Ishikawa (cell line): ENCODE measurements at regions not wholly inside any gene's neighbourhood (a gene's known extent, or its start where the extent isn't known, plus 50 kb on each side); places are given as distances from the start of the nearest gene placed in this dataset.

ENCODE experiments used
- CEBPB ChIP-seq: IDR thresholded peaks from 2 replicates; pipeline ENCODE4 v1.6.1; 2012
- CREB1 ChIP-seq: IDR thresholded peaks from 2 replicates; pipeline ENCODE4 v1.6.1; 2012; ENCODE audit warnings: low read depth
- EGR1 ChIP-seq: IDR thresholded peaks from 2 replicates; pipeline ENCODE4 v1.6.1; 2012
- EP300 ChIP-seq: IDR thresholded peaks from 2 replicates; pipeline ENCODE4 v1.6.1; 2012; ENCODE audit warnings: borderline replicate concordance
- RAD21 ChIP-seq: IDR thresholded peaks from 2 replicates; pipeline ENCODE4 v1.6.1; 2012; ENCODE audit warnings: low read depth
- TAF1 ChIP-seq: IDR thresholded peaks from 2 replicates; pipeline ENCODE4 v1.6.1; 2012; ENCODE audit warnings: low read depth, mild to moderate bottlenecking
- USF1 ChIP-seq: IDR thresholded peaks from 2 replicates; pipeline ENCODE4 v1.6.1; 2012
- YY1 ChIP-seq: IDR thresholded peaks from 2 replicates; pipeline ENCODE4 v1.6.1; 2012; ENCODE audit warnings: low read depth

- TF ChIP-seq EP300, result no peak
- TF ChIP-seq YY1, result no peak
- TF ChIP-seq RAD21, result no peak
- no peak for TF ChIP-seq TAF1
- TF ChIP-seq CREB1, result no peak
- TF ChIP-seq USF1, result no peak
- TF ChIP-seq CEBPB, result no peak
- no peak for TF ChIP-seq EGR1
These were observed 90.5 kb upstream of the MBOAT1 start for GRCh38 chr6:20302702-20303251.
